HEK293 (cell line): ENCODE measurements at regions not wholly inside any gene's neighbourhood (a gene's known extent, or its start where the extent isn't known, plus 50 kb on each side); places are given as distances from the start of the nearest gene placed in this dataset.

ENCODE experiments used
- CTCF ChIA-PET: fragments of 350-600 bp; formaldehyde crosslinking; extraction: SDS; loops from one replicate; lab custom pipeline; 2021; ENCODE audit warnings: antibody characterized with exemption; lab: Yijun Ruan, JAX
- POLR2A ChIA-PET: fragments of 300-600 bp; formaldehyde crosslinking; extraction: SDS; loops from one replicate; lab custom pipeline; 2020; ENCODE audit warnings: antibody characterized with exemption, inconsistent platforms; lab: Yijun Ruan, JAX
- H3K27ac ChIP-seq: fragments of 200-500 bp; sonication (Bioruptor generic); 2 replicates; pipeline ENCODE4 v1.5.1; 2014; ENCODE audit warnings: low read depth, low read length, control low read depth, inconsistent platforms; ENCODE audit errors: extremely low read depth
- H3K36me3 ChIP-seq, 2 experiments: fragments of 200-500 bp in 1 of 2; sonication (Bioruptor generic) in 1 of 2; 1 replicate in 1 of 2; 2 replicates in 1 of 2; pipeline ENCODE4 v1.5.1; 2014 to 2017; ENCODE audit warnings: inconsistent platforms in 2 of 2, low read length in 2 of 2; ENCODE audit not compliant: control insufficient read depth in 2 of 2, insufficient read depth in 1 of 2
- H3K4me1 ChIP-seq: fragments of 200-500 bp; sonication (Bioruptor generic); 2 replicates; pipeline ENCODE4 v1.5.1; 2014; ENCODE audit warnings: mild to moderate bottlenecking, low read length, inconsistent platforms; ENCODE audit not compliant: control insufficient read depth, insufficient read depth
- H3K4me3 ChIP-seq: 2 replicates; pipeline ENCODE4 v1.5.1; 2011; ENCODE audit warnings: low read depth, mild to moderate bottlenecking, control low read depth, low read length, moderate library complexity
- H3K9me3 ChIP-seq: fragments of 200-500 bp; sonication (Bioruptor generic); 2 replicates; pipeline ENCODE4 v1.5.1; 2014; ENCODE audit warnings: low read depth, low read length, inconsistent platforms; ENCODE audit not compliant: control insufficient read depth, insufficient read depth
- KLF9 ChIP-seq: fragments of 450-650 bp; formaldehyde crosslinking; IDR thresholded peaks from 2 replicates; pipeline ENCODE4 v1.5.1; 2016; ENCODE audit warnings: missing biosample characterization, missing genetic modification characterization, low read depth
- ZFP37 ChIP-seq: fragments of 450-650 bp; formaldehyde crosslinking; IDR thresholded peaks from 2 replicates; pipeline ENCODE4 v1.5.1; 2016; ENCODE audit warnings: missing biosample characterization, missing genetic modification characterization
- ZNF132 ChIP-seq: fragments of 450-650 bp; formaldehyde crosslinking; IDR thresholded peaks from 2 replicates; pipeline ENCODE4 v1.5.1; 2017; ENCODE audit warnings: missing biosample characterization, missing genetic modification characterization, borderline replicate concordance
- ZNF157 ChIP-seq: fragments of 450-650 bp; formaldehyde crosslinking; IDR thresholded peaks from 2 replicates; pipeline ENCODE4 v1.5.1; 2016; ENCODE audit warnings: missing biosample characterization, missing genetic modification characterization
- ZNF423 ChIP-seq: fragments of 450-650 bp; formaldehyde crosslinking; IDR thresholded peaks from 2 replicates; pipeline ENCODE4 v1.5.1; 2016; ENCODE audit warnings: missing biosample characterization, missing genetic modification characterization
- ZNF629 ChIP-seq: fragments of 450-650 bp; formaldehyde crosslinking; IDR thresholded peaks from 2 replicates; pipeline ENCODE4 v1.5.1; 2017; ENCODE audit warnings: missing biosample characterization, missing genetic modification characterization
- ZNF768 ChIP-seq: fragments of 450-650 bp; formaldehyde crosslinking; IDR thresholded peaks from 2 replicates; pipeline ENCODE4 v1.5.1; 2018; ENCODE audit warnings: missing biosample characterization, mild to moderate bottlenecking, missing genetic modification characterization
- TF ChIP-seq, protein P1 (sequence below): fragments of 450-650 bp; formaldehyde crosslinking; IDR thresholded peaks from 2 replicates; pipeline ENCODE4 v1.5.1; 2016; ENCODE audit warnings: missing biosample characterization, missing genetic modification characterization
- TF ChIP-seq, protein P2 (sequence below): fragments of 450-650 bp; formaldehyde crosslinking; IDR thresholded peaks from 2 replicates; pipeline ENCODE4 v1.5.1; 2016; ENCODE audit warnings: missing biosample characterization, missing genetic modification characterization
- TF ChIP-seq, protein P3 (sequence below): fragments of 450-650 bp; formaldehyde crosslinking; IDR thresholded peaks from 2 replicates; pipeline ENCODE4 v1.5.1; 2016; ENCODE audit warnings: missing biosample characterization, missing genetic modification characterization, low read depth
- TF ChIP-seq, protein P4 (sequence below): fragments of 450-650 bp; formaldehyde crosslinking; IDR thresholded peaks from 2 replicates; pipeline ENCODE4 v1.5.1; 2016; ENCODE audit warnings: missing biosample characterization, missing genetic modification characterization
- TF ChIP-seq, protein P5 (sequence below): fragments of 450-650 bp; formaldehyde crosslinking; IDR thresholded peaks from 2 replicates; pipeline ENCODE4 v1.5.1; 2016; ENCODE audit warnings: missing biosample characterization, missing genetic modification characterization
- TF ChIP-seq, protein P6 (sequence below): fragments of 450-650 bp; formaldehyde crosslinking; IDR thresholded peaks from 2 replicates; pipeline ENCODE4 v1.5.1; 2017; ENCODE audit warnings: missing biosample characterization, missing genetic modification characterization
- TF ChIP-seq, protein P7 (sequence below): fragments of 450-650 bp; formaldehyde crosslinking; IDR thresholded peaks from 2 replicates; pipeline ENCODE4 v1.5.1; 2016; ENCODE audit warnings: missing biosample characterization, missing genetic modification characterization, borderline replicate concordance
- TF ChIP-seq, protein P8 (sequence below): fragments of 450-650 bp; formaldehyde crosslinking; IDR thresholded peaks from 2 replicates; pipeline ENCODE4 v1.5.1; 2016; ENCODE audit warnings: missing biosample characterization, missing genetic modification characterization, borderline replicate concordance

DNA sequence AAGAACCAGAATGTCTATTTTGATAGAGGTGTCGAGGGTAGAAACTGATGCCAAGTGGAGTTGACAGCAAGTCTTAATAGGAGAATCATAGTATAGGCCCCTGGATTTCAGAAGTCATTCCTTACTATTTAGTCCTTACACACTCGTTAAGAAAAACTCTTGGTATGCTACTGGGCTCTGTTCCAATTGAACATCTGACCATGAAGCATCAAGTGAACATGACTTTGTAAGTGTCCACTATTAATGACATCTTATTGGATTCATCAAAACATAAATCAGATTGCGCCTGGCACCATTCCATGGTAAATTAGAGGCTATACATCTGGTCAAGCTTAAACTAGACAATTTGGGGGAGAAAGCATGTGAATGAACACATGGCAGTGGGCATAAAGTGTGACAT is 1056.5 kb upstream of the EDIL3 start (continued):
- TF ChIP-seq, protein P1, sequence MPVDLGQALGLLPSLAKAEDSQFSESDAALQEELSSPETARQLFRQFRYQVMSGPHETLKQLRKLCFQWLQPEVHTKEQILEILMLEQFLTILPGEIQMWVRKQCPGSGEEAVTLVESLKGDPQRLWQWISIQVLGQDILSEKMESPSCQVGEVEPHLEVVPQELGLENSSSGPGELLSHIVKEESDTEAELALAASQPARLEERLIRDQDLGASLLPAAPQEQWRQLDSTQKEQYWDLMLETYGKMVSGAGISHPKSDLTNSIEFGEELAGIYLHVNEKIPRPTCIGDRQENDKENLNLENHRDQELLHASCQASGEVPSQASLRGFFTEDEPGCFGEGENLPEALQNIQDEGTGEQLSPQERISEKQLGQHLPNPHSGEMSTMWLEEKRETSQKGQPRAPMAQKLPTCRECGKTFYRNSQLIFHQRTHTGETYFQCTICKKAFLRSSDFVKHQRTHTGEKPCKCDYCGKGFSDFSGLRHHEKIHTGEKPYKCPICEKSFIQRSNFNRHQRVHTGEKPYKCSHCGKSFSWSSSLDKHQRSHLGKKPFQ (tag by site-specific recombination), result no peak

DNA sequence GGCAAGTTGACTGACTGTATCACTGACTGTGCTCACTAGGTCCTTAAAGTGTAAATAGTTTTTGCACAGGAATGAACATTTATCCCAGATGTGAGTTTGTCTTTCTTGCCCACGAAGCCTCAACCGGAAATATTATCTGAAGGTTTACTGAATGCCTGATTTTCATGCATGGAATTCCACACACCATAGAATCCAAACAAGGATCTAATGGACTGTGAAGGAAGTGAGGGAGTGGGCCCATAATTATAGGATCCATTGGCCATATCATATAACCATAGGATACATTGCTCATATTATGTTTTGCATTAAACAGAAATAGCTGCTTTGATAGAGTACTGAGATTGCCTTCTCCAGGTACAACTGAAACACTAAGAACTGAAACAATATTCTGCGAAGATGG is 1057.2 kb upstream of the EDIL3 start:
- ChIA-PET CTCF (no interaction called here), POLR2A (no interaction called here)
- TF ChIP-seq ZFP37 (tag by site-specific recombination) (no peak), ZNF157 (tag by site-specific recombination) (no peak), ZNF423 (no peak), ZNF132 (no peak), ZNF768 (tag by site-specific recombination) (no peak)
- TF ChIP-seq, protein P2, sequence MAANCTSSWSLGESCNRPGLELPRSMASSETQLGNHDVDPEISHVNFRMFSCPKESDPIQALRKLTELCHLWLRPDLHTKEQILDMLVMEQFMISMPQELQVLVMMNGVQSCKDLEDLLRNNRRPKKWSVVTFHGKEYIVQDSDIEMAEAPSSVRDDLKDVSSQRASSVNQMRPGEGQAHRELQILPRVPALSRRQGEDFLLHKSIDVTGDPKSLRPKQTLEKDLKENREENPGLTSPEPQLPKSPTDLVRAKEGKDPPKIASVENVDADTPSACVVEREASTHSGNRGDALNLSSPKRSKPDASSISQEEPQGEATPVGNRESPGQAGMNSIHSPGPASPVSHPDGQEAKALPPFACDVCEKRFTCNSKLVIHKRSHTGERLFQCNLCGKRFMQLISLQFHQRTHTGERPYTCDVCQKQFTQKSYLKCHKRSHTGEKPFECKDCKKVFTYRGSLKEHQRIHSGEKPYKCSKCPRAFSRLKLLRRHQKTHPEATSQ (tag by site-specific recombination), result no peak
- no peaks in the 10 kb centered on the region for H3K36me3 ChIP-seq
- no peak overlapping the region for H3K27ac ChIP-seq
- H3K9me3 ChIP-seq, result no peaks in the 10 kb centered on the region
- no peak overlapping the region for H3K4me3 ChIP-seq
- H3K4me1 ChIP-seq, result no peaks in the 10 kb centered on the region

DNA sequence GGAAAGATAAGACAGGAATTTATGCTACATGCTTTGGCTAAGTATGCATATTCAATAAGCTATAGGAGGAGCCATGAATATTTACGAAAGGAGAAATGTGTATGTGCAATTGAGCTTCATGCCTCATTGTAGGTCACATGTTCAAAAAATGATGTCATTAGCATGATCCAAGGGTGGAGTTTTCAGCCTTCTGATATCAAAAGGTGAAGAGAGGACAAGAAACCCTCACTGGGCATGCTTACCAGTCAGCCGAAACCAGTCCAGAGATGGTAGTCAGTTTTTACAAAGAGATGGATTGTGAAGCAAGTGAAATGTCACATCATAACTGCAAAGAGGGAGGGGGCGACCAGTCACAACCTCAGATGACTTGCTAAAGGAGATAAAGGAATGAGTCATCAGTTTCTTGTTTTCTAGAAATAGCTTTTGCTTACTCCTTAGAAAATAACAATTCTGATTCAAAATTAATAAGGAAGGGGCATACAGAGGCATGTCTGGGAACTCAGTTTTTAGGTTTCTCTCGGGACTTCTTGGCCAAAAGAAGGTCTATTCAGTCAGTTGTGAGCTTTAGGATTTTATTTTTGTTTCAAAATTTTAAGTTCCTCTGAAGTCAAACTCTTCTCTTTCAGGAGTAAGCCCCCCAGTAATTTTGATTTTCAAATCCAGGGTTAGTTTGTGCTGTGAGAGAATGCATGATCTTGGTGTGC is 1067.8 kb upstream of the EDIL3 start:
- CTCF ChIA-PET, result no interaction called here
- no peak for TF ChIP-seq KLF9 (tag by site-specific recombination)
- TF ChIP-seq, protein P3, sequence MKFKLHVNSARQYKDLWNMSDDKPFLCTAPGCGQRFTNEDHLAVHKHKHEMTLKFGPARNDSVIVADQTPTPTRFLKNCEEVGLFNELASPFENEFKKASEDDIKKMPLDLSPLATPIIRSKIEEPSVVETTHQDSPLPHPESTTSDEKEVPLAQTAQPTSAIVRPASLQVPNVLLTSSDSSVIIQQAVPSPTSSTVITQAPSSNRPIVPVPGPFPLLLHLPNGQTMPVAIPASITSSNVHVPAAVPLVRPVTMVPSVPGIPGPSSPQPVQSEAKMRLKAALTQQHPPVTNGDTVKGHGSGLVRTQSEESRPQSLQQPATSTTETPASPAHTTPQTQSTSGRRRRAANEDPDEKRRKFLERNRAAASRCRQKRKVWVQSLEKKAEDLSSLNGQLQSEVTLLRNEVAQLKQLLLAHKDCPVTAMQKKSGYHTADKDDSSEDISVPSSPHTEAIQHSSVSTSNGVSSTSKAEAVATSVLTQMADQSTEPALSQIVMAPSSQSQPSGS (tag by site-specific recombination), result peak; percentile 64; the same call in 1 of the 2 replicates
- TF ChIP-seq, protein P4, sequence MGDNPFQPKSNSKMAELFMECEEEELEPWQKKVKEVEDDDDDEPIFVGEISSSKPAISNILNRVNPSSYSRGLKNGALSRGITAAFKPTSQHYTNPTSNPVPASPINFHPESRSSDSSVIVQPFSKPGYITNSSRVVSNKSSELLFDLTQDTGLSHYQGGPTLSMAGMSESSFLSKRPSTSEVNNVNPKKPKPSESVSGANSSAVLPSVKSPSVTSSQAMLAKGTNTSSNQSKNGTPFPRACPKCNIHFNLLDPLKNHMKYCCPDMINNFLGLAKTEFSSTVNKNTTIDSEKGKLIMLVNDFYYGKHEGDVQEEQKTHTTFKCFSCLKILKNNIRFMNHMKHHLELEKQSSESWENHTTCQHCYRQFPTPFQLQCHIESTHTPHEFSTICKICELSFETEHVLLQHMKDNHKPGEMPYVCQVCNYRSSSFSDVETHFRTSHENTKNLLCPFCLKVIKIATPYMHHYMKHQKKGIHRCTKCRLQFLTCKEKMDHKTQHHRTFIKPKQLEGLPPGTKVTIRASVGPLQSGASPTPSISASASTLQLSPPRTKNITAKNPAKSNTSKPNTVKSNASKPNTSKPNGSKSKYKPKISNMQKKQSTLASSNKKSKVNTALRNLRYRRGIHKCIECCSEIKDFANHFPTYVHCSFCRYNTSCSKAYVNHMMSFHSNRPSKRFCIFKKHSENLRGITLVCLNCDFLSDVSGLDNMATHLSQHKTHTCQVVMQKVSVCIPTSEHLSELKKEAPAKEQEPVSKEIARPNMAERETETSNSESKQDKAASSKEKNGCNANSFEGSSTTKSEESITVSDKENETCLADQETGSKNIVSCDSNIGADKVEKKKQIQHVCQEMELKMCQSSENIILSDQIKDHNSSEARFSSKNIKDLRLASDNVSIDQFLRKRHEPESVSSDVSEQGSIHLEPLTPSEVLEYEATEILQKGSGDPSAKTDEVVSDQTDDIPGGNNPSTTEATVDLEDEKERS, result no peak
- TF ChIP-seq, protein P5, sequence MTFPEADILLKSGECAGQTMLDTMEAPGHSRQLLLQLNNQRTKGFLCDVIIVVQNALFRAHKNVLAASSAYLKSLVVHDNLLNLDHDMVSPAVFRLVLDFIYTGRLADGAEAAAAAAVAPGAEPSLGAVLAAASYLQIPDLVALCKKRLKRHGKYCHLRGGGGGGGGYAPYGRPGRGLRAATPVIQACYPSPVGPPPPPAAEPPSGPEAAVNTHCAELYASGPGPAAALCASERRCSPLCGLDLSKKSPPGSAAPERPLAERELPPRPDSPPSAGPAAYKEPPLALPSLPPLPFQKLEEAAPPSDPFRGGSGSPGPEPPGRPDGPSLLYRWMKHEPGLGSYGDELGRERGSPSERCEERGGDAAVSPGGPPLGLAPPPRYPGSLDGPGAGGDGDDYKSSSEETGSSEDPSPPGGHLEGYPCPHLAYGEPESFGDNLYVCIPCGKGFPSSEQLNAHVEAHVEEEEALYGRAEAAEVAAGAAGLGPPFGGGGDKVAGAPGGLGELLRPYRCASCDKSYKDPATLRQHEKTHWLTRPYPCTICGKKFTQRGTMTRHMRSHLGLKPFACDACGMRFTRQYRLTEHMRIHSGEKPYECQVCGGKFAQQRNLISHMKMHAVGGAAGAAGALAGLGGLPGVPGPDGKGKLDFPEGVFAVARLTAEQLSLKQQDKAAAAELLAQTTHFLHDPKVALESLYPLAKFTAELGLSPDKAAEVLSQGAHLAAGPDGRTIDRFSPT, result no peak
- TF ChIP-seq ZNF629 (tag by site-specific recombination), result no peak
- TF ChIP-seq, protein P6, sequence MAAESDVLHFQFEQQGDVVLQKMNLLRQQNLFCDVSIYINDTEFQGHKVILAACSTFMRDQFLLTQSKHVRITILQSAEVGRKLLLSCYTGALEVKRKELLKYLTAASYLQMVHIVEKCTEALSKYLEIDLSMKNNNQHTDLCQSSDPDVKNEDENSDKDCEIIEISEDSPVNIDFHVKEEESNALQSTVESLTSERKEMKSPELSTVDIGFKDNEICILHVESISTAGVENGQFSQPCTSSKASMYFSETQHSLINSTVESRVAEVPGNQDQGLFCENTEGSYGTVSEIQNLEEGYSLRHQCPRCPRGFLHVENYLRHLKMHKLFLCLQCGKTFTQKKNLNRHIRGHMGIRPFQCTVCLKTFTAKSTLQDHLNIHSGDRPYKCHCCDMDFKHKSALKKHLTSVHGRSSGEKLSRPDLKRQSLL (tag by site-specific recombination), result no peak
- TF ChIP-seq, protein P7, sequence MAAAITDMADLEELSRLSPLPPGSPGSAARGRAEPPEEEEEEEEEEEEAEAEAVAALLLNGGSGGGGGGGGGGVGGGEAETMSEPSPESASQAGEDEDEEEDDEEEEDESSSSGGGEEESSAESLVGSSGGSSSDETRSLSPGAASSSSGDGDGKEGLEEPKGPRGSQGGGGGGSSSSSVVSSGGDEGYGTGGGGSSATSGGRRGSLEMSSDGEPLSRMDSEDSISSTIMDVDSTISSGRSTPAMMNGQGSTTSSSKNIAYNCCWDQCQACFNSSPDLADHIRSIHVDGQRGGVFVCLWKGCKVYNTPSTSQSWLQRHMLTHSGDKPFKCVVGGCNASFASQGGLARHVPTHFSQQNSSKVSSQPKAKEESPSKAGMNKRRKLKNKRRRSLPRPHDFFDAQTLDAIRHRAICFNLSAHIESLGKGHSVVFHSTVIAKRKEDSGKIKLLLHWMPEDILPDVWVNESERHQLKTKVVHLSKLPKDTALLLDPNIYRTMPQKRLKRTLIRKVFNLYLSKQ (tag by site-specific recombination), result no peak
- TF ChIP-seq, protein P8, sequence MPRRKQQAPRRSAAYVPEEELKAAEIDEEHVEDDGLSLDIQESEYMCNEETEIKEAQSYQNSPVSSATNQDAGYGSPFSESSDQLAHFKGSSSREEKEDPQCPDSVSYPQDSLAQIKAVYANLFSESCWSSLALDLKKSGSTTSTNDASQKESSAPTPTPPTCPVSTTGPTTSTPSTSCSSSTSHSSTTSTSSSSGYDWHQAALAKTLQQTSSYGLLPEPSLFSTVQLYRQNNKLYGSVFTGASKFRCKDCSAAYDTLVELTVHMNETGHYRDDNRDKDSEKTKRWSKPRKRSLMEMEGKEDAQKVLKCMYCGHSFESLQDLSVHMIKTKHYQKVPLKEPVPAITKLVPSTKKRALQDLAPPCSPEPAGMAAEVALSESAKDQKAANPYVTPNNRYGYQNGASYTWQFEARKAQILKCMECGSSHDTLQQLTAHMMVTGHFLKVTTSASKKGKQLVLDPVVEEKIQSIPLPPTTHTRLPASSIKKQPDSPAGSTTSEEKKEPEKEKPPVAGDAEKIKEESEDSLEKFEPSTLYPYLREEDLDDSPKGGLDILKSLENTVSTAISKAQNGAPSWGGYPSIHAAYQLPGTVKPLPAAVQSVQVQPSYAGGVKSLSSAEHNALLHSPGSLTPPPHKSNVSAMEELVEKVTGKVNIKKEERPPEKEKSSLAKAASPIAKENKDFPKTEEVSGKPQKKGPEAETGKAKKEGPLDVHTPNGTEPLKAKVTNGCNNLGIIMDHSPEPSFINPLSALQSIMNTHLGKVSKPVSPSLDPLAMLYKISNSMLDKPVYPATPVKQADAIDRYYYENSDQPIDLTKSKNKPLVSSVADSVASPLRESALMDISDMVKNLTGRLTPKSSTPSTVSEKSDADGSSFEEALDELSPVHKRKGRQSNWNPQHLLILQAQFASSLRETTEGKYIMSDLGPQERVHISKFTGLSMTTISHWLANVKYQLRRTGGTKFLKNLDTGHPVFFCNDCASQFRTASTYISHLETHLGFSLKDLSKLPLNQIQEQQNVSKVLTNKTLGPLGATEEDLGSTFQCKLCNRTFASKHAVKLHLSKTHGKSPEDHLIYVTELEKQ, result no peak

More for the DNA sequence above, 1067.8 kb upstream of the EDIL3 start:
- Histone ChIP-seq H3K4me1 (no peaks in the 10 kb centered on the region), H3K9me3 (no peaks in the 10 kb centered on the region), H3K36me3 (no peaks in the 10 kb centered on the region), H3K27ac (no peak overlapping the region), H3K4me3 (no peak overlapping the region)
- POLR2A ChIA-PET, result no interaction called here
